ENCODE measurements at regions not wholly inside any gene's neighbourhood (a gene's known extent, or its start where the extent isn't known, plus 50 kb on each side); places are given as distances from the start of the nearest gene placed in this dataset.
"Not testable (repeated sequence)": the region's sequence is repeated elsewhere in the genome, so short reads cannot be mapped to it uniquely, and the experiment has no call there.

GRCh38 chr20:63145156-63145555, 70.8 kb downstream of the YTHDF1 start:
- no peak for DNase-seq

GRCh38 chr20:63142933-63143332, 73.0 kb downstream of the YTHDF1 start:
- no peak for DNase-seq

GRCh38 chr20:63141531-63141930, 74.4 kb downstream of the YTHDF1 start:
- no peak for DNase-seq

- DNase-seq, result no peak
These were observed 75.2 kb downstream of the YTHDF1 start for GRCh38 chr20:63140514-63141433.

GRCh38 chr20:63139837-63140236, 76.1 kb downstream of the YTHDF1 start:
- DNase-seq, result no peak

- no peak for DNase-seq
These were observed 76.6 kb downstream of the YTHDF1 start for GRCh38 chr20:63139356-63139755.

GRCh38 chr20:63138855-63139341, 77.0 kb downstream of the YTHDF1 start:
- DNase-seq, result no peak

GRCh38 chr20:63137851-63138415, 78.0 kb downstream of the YTHDF1 start:
- no peak for DNase-seq

GRCh38 chr20:63136296-63136695, 79.6 kb downstream of the YTHDF1 start:
- no peak for DNase-seq

GRCh38 chr20:63135411-63135810, 80.5 kb downstream of the YTHDF1 start:
- no peak for DNase-seq

GRCh38 chr20:63134711-63135361, 81.1 kb downstream of the YTHDF1 start:
- DNase-seq, result not testable (repeated sequence)

GRCh38 chr20:63134201-63134612, 81.7 kb downstream of the YTHDF1 start:
- DNase-seq, result no peak

GRCh38 chr20:63133481-63134091, 82.3 kb downstream of the YTHDF1 start:
- DNase-seq, result no peak

GRCh38 chr20:63132715-63133471, 83.0 kb downstream of the YTHDF1 start:
- no peak for DNase-seq

- no peak for DNase-seq
These were observed 83.7 kb downstream of the YTHDF1 start for GRCh38 chr20:63132131-63132714.

- DNase-seq, result no peak
These were observed 85.0 kb downstream of the YTHDF1 start for GRCh38 chr20:63130658-63131577.

GRCh38 chr20:63129991-63130657, 85.8 kb downstream of the YTHDF1 start:
- DNase-seq, result no peak

GRCh38 chr20:63129376-63129965, 86.5 kb downstream of the YTHDF1 start:
- DNase-seq, result no peak

GRCh38 chr20:63128956-63129355, 87.0 kb downstream of the YTHDF1 start:
- DNase-seq, result no peak

GRCh38 chr20:63128367-63128766, 87.6 kb downstream of the YTHDF1 start:
- no peak for DNase-seq
